ENCODE measurements at regions not wholly inside any gene's neighbourhood (a gene's known extent, or its start where the extent isn't known, plus 50 kb on each side); places are given as distances from the start of the nearest gene placed in this dataset.

DNA sequence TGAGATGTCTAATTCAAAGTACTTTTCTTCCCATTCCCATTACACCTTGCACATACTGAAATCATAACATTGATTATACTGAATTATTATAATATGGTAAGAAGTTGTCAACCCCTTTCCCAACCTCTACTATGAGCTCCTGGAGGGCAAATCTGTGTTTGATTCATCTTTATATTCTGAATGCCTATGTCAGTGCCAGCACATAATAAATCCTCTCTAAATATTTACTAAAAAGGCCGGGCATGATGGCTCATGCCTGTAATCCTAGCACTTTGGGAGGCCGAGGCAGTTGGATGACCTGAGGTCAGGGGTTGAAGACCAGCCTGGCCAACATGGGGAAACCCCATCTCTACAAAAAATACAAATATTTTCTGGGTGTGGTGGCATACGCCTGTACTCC is 392.5 kb upstream of the CADM2 start:
- TF ChIP-seq, protein P1, sequence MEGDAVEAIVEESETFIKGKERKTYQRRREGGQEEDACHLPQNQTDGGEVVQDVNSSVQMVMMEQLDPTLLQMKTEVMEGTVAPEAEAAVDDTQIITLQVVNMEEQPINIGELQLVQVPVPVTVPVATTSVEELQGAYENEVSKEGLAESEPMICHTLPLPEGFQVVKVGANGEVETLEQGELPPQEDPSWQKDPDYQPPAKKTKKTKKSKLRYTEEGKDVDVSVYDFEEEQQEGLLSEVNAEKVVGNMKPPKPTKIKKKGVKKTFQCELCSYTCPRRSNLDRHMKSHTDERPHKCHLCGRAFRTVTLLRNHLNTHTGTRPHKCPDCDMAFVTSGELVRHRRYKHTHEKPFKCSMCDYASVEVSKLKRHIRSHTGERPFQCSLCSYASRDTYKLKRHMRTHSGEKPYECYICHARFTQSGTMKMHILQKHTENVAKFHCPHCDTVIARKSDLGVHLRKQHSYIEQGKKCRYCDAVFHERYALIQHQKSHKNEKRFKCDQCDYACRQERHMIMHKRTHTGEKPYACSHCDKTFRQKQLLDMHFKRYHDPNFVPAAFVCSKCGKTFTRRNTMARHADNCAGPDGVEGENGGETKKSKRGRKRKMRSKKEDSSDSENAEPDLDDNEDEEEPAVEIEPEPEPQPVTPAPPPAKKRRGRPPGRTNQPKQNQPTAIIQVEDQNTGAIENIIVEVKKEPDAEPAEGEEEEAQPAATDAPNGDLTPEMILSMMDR (IDR thresholded peaks at IDR 0.05) = no peak
- no peak for TF ChIP-seq POLR2A (IDR thresholded peaks at IDR 0.05)
